GM19240 (cell line): ENCODE measurements at regions not wholly inside any gene's neighbourhood (a gene's known extent, or its start where the extent isn't known, plus 50 kb on each side); places are given as distances from the start of the nearest gene placed in this dataset.

Experiments
- DNase-seq: peaks from one replicate; pipeline ENCODE4 v3.0.0; 2011; ENCODE audit warnings: low spot score; ENCODE audit not compliant: insufficient read length

- no peak for DNase-seq
These were observed 354.1 kb upstream of the SOX14 start for GRCh38 chr3:137410028-137410427.

DNA sequence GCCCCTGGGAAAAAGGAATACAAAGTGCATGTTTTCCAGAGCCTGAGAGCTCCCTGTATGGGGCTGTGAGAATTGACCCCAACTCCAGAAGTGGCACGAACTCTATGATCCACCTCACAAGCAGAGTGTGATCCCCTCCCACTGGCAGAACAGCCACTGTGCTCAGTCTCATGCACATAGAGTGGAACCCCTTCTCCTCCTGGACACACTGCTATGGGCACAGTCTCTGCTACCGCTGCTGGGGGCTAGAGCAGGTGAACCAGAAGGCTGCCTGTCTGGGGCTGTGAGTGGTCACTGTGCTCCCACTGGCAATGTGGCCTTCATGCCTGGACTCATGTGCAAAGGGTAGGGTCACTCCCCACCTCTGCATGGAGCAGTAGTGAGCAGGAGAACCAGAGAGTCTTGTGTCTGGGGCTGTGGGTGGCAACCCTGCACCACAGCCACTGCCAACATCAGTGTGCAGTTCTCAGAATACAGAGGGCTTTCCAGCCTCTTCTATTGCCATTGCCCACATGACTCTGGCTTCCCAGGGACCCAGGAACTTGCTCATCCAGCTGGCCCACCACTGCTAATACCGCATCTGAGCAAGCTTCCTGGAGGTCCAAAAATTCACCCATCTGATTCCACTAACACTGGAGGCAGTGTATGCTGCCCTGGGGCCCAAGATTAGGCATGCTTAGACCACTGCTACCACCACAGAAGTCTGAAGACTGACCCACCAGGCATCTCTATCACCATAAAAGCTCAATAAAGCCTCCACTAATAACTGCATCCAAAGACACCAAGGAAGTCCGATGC is 343.7 kb upstream of the SOX14 start:
- DNase-seq: no peak

DNA sequence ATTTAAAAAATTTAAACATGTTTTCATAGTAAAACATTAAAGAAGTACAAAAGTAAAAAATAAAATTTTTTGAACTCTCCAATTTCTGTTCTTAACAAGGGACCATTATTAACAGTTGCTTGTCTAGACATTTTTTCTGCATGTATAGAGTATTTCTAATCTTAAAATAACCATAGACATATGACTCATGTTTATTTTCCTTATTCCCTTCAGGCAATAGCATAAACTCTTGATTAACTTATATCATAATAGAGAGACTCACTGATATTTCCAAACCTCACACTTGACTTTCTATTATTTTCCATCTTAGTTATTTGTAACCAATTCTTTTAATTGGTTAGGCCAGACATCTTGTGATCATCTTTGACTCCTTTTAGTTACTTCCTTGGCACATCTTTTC is 325.6 kb upstream of the SOX14 start:
- DNase-seq: no peak

- DNase-seq: no peak
These were observed 303.2 kb upstream of the SOX14 start for GRCh38 chr3:137460944-137461343.

DNA sequence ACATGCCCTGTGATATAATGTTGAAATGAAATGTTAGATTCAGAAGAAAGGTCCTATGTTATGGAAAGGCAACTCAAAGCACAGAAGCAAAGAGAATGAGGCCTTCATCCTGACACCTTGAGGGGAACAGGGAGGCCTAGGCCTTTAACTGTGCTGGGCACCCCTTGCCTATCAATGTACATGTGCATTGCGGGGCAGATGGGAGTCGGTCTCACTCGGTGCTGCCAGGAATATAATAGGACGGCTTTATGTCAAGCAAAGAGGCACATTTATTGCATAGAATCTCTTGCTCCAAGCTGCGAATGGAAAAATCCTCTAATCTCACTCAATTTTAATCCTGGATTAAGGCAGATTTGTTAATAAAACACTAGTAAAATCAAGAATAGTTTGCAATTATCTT is 301.0 kb upstream of the SOX14 start:
- no peak for DNase-seq

DNA sequence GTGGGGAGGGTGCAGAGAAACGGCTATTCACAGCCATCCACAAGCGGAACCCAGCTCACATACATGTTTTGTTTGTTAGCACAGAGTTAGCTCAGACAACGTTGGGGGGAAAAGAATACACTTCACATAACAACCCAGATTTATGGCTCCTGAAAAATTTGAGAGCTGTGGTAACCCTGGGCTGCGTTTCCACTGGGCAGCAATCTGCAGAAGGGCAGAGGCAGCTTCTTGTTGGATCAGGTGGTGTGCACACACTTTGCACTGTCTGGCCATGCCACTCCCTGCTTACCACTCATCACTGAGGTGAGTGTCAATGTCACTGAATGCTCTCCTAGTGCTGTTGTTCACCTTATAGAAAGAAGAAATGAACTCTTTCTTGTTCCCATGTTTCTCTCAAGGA is 299.8 kb upstream of the SOX14 start:
- DNase-seq: no peak

DNA sequence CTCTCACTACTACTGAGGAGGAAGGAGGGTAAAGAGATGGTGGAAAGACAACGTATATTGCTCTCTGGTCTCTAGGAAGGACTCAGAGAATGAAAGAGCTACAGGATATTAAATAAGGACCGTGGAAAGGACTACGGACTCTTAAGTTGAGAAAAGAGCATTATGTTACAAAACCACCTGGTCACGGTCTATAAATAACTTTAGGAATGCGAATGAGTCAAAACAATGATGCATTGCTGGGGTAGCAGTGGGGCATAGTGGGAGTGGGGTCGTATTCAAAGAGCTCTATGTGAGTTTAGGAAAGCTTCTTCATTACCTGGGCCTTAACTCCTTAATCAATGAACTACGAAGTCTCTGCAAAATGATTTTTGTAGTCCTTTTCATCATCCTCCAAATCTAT is 295.7 kb upstream of the SOX14 start:
- DNase-seq: no peak

- no peak for DNase-seq
These were observed 294.9 kb upstream of the SOX14 start for GRCh38 chr3:137469263-137469662.

GRCh38 chr3:137471130-137471529 is 293.0 kb upstream of the SOX14 start:
- no peak for DNase-seq

DNA sequence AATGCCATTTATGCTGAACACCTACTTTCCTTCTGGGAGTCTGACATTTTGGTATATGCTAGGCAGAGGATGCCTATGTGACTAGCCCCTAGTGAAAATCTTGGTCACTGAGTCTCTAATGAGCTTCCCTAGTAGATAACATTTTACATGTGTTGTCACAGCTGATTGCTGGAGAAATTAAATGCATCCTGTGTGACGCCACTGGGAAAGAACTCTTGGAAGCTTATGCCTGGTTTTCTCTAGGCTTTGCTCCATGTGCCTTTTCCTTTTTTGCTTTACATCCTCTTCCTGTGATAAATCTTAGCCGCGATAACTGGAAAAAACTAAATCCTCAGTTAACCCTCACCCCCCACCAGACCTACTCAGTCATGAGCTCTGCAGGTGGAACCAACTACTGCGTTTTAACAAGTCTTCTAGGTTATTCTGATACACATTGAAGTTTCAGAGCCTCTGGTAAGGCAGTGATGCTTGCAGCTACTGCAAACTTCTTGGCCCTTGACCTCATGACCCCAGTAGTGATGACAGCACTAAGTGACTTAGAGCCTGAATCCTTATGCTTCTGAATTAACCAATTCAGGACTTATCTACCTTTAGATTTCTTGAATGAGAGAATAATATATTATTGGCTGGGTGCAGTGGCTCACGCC is 292.4 kb upstream of the SOX14 start:
- no peak for DNase-seq

DNA sequence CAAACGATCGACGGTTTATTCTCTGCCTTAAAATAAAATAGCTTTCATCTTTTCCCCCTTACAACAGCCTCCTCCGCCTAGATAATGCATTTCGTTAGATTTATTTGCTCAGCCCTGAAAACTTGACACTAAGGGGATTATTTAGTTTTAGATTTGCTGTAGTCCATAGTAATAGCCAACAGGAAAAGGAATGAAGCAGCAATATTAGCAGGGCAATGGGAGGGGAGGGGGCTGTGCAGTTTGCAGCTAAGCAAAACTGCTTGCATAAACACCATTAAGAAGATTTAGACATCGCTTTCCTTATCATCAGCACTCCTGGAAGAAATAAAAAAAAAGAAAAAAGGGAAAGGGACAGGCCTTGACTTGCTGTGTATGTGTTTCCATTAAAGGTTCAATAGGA is 286.5 kb upstream of the SOX14 start:
- no peak for DNase-seq

GRCh38 chr3:137509354-137510045 is 254.6 kb upstream of the SOX14 start:
- no peak for DNase-seq

- no peak for DNase-seq
These were observed 252.5 kb upstream of the SOX14 start for GRCh38 chr3:137511655-137512054.

DNA sequence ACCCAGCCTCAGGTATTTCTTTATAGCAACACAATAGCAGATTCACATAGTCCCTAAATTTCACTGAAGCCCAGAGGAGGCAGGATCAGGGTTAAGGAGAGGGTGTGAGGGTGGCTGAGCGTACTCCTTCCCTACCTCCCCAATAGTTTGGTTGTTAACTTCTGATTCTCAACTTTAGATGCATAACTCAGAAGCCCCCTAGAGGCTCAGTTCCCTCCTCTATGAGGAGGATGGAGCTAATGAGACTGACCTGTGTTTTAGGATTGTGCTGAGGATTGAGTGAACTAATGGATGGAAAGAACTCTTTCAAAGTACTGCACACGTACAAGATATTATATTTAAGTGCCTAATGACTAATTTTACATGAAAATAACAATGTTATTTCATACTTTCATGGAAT is 249.3 kb upstream of the SOX14 start:
- no peak for DNase-seq

DNA sequence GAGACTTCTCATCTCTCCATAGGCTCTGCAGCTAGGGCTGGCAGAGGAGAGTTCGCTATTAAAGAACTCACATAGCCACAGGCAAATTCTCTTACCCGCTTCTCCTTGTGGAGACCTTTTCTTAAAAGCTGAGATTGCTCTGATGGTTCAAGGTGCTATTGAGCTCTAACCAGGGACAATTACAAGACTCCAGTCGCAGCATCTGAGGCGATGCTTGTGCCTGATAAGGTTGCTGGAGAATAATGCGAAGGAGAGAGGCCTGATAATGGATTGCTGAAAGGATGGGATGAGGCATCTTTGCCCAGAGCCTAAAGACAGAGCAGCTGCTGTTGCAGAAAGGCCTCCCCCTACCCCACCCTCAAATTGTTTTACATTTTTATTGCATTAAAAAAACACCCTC is 244.5 kb upstream of the SOX14 start:
- no peak for DNase-seq

DNA sequence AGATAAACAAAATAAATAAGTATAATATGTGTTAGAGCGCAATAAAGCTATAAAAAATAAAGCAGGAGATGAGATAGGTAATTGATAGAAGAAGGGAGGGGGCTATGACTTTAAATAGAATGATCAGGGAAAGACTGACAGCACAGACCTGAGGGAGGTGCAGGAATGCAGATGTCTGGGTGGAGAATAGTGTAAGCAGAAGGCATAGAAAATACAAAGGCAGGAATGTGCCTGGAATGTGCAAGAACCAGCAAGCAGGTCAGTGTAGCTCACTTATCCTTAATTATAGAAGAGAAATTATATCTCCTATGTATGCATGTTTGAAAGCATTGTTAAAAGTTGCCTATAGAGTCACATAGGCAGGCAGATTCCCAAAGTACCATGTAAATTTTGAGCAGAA is 239.4 kb upstream of the SOX14 start:
- DNase-seq: no peak

DNA sequence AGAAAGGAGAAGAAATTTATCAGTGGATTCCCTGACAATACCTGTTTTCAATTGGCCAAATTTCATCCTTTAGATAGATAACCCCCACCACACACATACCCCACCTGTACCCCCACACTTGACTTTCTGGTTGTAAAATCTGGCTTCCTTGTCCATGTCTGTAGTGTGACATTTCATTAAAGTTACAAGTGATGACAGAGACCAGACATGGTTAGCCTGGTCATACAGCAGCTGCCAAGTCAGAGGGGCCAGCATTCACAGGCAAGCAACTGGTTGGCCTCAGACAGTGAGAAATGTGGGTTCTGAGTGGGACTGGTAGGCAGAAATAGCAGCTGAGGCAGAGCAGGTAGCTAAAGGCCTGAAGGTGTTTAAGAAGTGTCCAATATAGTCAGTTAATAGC is 238.6 kb upstream of the SOX14 start:
- no peak for DNase-seq

DNA sequence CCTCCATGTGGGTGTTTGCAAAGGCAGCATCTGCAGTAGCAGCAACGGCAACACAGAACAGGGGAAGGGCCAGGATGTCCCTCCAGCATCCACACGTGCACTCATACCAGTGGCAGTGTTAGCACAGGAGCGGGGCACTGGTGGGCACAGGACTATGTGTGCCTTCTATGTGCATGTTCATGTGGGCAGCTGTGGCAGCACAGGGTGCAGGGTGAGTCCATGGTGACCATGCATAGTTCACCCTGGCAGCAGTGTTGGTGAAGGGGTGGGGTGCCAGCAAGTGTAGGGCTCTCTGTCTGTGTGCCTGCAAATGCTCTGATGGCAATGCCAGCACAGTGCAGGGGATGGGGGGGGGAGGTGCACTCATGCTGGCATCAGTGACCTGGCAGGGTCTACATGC is 222.1 kb upstream of the SOX14 start:
- DNase-seq: no peak

DNA sequence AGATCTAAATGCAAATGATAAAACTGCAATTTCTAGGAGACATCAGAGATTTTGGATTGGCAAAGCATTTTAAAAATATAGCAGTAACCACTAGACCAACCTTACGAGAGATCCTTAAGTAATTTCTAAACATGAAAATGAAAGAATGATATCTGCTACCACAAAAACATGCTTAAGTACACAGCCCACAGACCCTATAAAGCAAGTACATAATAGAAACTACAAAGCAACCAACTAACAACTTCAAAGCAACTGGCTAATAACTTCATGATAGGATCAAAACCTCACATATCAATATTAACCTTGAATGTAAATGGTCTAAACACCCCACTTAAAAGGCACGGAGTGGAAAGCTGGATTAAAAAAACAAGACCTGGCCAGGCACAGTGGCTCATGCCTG is 209.9 kb upstream of the SOX14 start:
- DNase-seq: no peak

DNA sequence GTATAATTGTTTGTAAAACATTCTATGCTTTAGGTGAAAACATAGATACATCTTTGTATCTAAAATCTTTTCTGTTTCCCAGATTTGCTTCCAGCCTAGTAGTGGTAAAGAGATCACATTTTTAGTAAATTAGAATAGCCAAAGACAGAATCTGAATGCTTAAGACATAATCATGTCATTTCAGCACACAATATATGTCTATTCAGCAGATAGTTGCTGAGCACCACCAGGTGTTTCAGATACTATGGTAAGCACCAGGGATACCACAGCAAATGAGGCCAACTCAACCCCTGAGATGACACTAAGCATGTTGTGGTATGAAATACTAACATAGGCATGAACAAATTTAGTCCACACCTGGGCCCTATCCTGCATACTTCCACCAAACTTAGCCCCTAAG is 195.2 kb upstream of the SOX14 start:
- DNase-seq: no peak

DNA sequence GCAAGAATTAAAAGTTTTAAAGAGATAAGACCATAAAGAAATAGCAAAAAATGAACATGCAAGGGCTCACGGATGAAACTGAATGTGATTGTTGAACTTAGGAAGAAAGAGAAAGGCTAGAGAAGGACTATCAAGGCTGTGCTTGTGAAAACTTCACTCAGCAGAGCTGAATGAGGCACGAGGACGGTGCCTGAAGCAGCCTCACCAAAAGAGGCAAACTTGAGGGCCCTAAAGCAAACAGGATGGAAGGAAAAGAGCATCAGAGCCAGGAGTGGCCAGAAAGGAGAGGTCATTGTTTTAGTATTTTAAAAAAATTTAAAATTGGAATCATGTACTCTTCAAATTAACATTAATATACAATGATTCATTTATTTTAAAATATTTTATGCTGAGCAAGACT is 191.2 kb upstream of the SOX14 start:
- no peak for DNase-seq

DNA sequence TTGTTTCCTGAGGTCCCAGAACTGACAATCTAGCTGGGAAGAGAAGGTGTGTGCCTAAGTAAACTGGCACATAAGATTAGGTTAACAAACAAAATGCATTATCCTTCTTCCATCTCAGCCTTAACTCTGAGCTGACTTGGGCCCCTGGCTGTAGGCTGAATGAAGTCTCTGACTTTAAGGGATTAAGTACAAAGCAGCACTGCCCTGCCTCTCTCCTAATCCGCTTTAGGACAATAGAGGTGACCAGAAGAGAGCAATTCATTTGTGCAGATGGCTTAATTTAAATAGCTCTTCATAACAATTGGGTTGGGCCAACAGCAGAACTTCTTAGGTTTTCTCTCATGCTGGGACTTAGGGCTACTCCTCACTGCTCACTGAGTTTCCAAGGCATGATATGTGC is 181.6 kb upstream of the SOX14 start:
- no peak for DNase-seq

DNA sequence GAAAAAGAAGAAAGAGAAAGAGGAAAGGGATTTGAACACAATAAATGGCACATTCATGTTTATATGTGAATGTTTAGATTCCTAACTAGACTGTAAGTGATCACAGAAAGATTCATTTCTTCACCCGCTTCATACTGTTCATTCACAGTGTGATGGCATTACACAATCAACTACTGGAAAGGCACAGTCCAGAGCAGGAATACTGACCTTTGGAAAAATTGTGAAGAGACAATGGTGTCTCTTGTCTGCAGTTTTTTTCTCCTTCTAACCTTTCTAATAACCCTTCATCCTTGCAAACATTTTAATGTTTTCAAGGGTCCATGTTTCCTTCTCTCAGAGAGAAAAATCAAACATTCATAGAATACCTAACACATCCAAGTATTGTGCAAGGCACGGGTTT is 180.9 kb upstream of the SOX14 start:
- no peak for DNase-seq
